NT2/D1 (cell line): ENCODE measurements at regions not wholly inside any gene's neighbourhood (a gene's known extent, or its start where the extent isn't known, plus 50 kb on each side); places are given as distances from the start of the nearest gene placed in this dataset.

Experiments used
- DNase-seq: peaks from one replicate; pipeline ENCODE4 v3.0.0-alpha.2; 2011; ENCODE audit warnings: low read depth, low spot score
- H3K27me3 ChIP-seq: 2 replicates; pipeline ENCODE4 v1.6.0; 2011; ENCODE audit warnings: mild to moderate bottlenecking; ENCODE audit not compliant: insufficient read length, insufficient read depth
- H3K36me3 ChIP-seq: 2 replicates; pipeline ENCODE4 v1.6.1; 2011; ENCODE audit warnings: mild to moderate bottlenecking, low read length, mixed read lengths; ENCODE audit not compliant: insufficient read depth, insufficient read length
- H3K4me1 ChIP-seq: 2 replicates; pipeline ENCODE4 v1.5.1; 2011; ENCODE audit not compliant: insufficient read depth, insufficient read length
- H3K4me3 ChIP-seq: 2 replicates; pipeline ENCODE4 v1.5.1; 2011; ENCODE audit warnings: low read depth; ENCODE audit not compliant: insufficient read length
- H3K9ac ChIP-seq: 2 replicates; pipeline ENCODE4 v1.6.0; 2011; ENCODE audit warnings: low read depth; ENCODE audit not compliant: insufficient read length
- H3K9me3 ChIP-seq: 2 replicates; pipeline ENCODE4 v1.5.1; 2011; ENCODE audit warnings: mild to moderate bottlenecking, low read length; ENCODE audit not compliant: insufficient read depth
- SUZ12 ChIP-seq: IDR thresholded peaks from 2 replicates; pipeline ENCODE4 v1.6.1; 2011; ENCODE audit not compliant: insufficient read length, insufficient read depth; ENCODE audit errors: extremely low read depth
- YY1 ChIP-seq: IDR thresholded peaks from 2 replicates; pipeline ENCODE4 v1.6.1; 2011; ENCODE audit not compliant: insufficient read length, insufficient read depth
- ZNF274 ChIP-seq: IDR thresholded peaks from 2 replicates; pipeline ENCODE4 v1.6.1; 2011; ENCODE audit warnings: mild to moderate bottlenecking, low read depth, low read length

- Histone ChIP-seq H3K27me3 (no peaks in the 10 kb centered on the region), H3K9ac (no peak overlapping the region), H3K4me3 (no peak overlapping the region), H3K4me1 (no peaks in the 10 kb centered on the region), H3K9me3 (no peaks in the 10 kb centered on the region), H3K36me3 (no peaks in the 10 kb centered on the region)
- TF ChIP-seq SUZ12 (no peak), YY1 (no peak), ZNF274 (no peak)
- DNase-seq: no peak
Observed at GRCh38 chr7:152485826-152486225, 50.0 kb upstream of the KMT2C start.
